Spleen (tissue), 7 donors: ENCODE measurements at regions not wholly inside any gene's neighbourhood (a gene's known extent, or its start where the extent isn't known, plus 50 kb on each side); places are given as distances from the start of the nearest gene placed in this dataset.

Experiments
- CTCF ChIP-seq, 11 experiments: fragments of 200-600 bp in 7 of 11; fragments of 450-650 bp in 4 of 11; sonication (generic) in 4 of 11; IDR thresholded peaks in 8 of 11; conservative IDR thresholded peaks in 3 of 11; 1 replicate in 7 of 11; 2 replicates in 4 of 11; pipeline versions ENCODE4 v1.4.0 to v1.8.0; 2016 to 2021; ENCODE audit warnings: antibody characterized with exemption in 11 of 11, inconsistent platforms in 4 of 11, mild to moderate bottlenecking in 1 of 11
- POLR2AphosphoS5 ChIP-seq, 3 donors: sonication (generic); formaldehyde crosslinking; IDR thresholded peaks; one replicate each; pipeline ENCODE4 v1.5.1; 2017; ENCODE audit warnings: antibody characterized with exemption in 3 of 3
- donor health status: DM: no; HTN: no; CAD: no; lungs with moderate emphysema.
- donor health status: DM: no; HTN: no; CAD: no.
- donor health status: DM: no; HTN: no; CAD: no.

GRCh38 chr2:4415171-4415570 lies 711.8 kb downstream of the DCDC2C start:
- TF ChIP-seq CTCF (IDR thresholded peaks at IDR 0.05 in 8 of 11, conservative IDR thresholded peaks at IDR 0.05 in 3 of 11) (no peak), POLR2AphosphoS5 (IDR thresholded peaks at IDR 0.05) (no peak)
